ENCODE measurements at regions not wholly inside any gene's neighbourhood (a gene's known extent, or its start where the extent isn't known, plus 50 kb on each side); places are given as distances from the start of the nearest gene placed in this dataset.
A peak's percentile ranks its signal among the peaks of the same experiment; 100 is the strongest.

GRCh38 chr1:59219916-59220315 lies 77.0 kb upstream of the FGGY start:
- no peak for DNase-seq (ENCODE audit: low read depth in 3 of 3, low spot score in 2 of 3)

- DNase-seq (ENCODE audit: low read depth in 3 of 3, low spot score in 2 of 3) = no peak
Measured at GRCh38 chr1:59220356-59220755, 76.5 kb upstream of the FGGY start.

- no peak for DNase-seq (ENCODE audit: low read depth in 3 of 3, low spot score in 2 of 3)
Measured at GRCh38 chr1:59223198-59223597, 73.7 kb upstream of the FGGY start.

- no peak for DNase-seq (ENCODE audit: low read depth in 3 of 3, low spot score in 2 of 3)
Measured at GRCh38 chr1:59223989-59224634, 72.8 kb upstream of the FGGY start.

GRCh38 chr1:59225594-59226316 lies 71.1 kb upstream of the FGGY start:
- DNase-seq (ENCODE audit: low read depth in 3 of 3, low spot score in 2 of 3) = no peak

GRCh38 chr1:59229138-59229537 lies 67.8 kb upstream of the FGGY start:
- no peak for DNase-seq (ENCODE audit: low read depth in 3 of 3, low spot score in 2 of 3)

- DNase-seq (ENCODE audit: low read depth in 3 of 3, low spot score in 2 of 3) = no peak
Measured at GRCh38 chr1:59230622-59231021, 66.3 kb upstream of the FGGY start.

- peak in 1 of 3 donors; percentile 55 for DNase-seq (ENCODE audit: low read depth in 3 of 3, low spot score in 2 of 3)
Measured at GRCh38 chr1:59232216-59232615, 64.7 kb upstream of the FGGY start.

- DNase-seq (ENCODE audit: low read depth in 3 of 3, low spot score in 2 of 3) = no peak
Measured at GRCh38 chr1:59233444-59233843, 63.5 kb upstream of the FGGY start.

GRCh38 chr1:59236721-59237545 lies 60.0 kb upstream of the FGGY start:
- DNase-seq (ENCODE audit: low read depth in 3 of 3, low spot score in 2 of 3) = no peak

GRCh38 chr1:59237900-59238299 lies 59.0 kb upstream of the FGGY start:
- DNase-seq (ENCODE audit: low read depth in 3 of 3, low spot score in 2 of 3) = no peak

GRCh38 chr1:59238333-59238934 lies 58.5 kb upstream of the FGGY start:
- DNase-seq (ENCODE audit: low read depth in 3 of 3, low spot score in 2 of 3) = no peak

GRCh38 chr1:59238993-59239392 lies 57.9 kb upstream of the FGGY start:
- no peak for DNase-seq (ENCODE audit: low read depth in 3 of 3, low spot score in 2 of 3)

- no peak for DNase-seq (ENCODE audit: low read depth in 3 of 3, low spot score in 2 of 3)
Measured at GRCh38 chr1:59241909-59242308, 55.0 kb upstream of the FGGY start.

GRCh38 chr1:59242370-59242769 lies 54.5 kb upstream of the FGGY start:
- DNase-seq (ENCODE audit: low read depth in 3 of 3, low spot score in 2 of 3) = no peak

- DNase-seq (ENCODE audit: low read depth in 3 of 3, low spot score in 2 of 3) = no peak
Measured at GRCh38 chr1:59243550-59243949, 53.3 kb upstream of the FGGY start.

- no peak for DNase-seq (ENCODE audit: low read depth in 3 of 3, low spot score in 2 of 3)
Measured at GRCh38 chr1:59243978-59244377, 52.9 kb upstream of the FGGY start.

- DNase-seq (ENCODE audit: low read depth in 3 of 3, low spot score in 2 of 3) = no peak
Measured at GRCh38 chr1:59244891-59245290, 52.0 kb upstream of the FGGY start.
